HepG2 (cell line): ENCODE measurements at regions not wholly inside any gene's neighbourhood (a gene's known extent, or its start where the extent isn't known, plus 50 kb on each side); places are given as distances from the start of the nearest gene placed in this dataset.

Experiments
- ATAC-seq: fragments of 200-7000 bp; cut with Tn5 transposase; 3 replicates; pipeline ENCODE4 v1.9.1; 2020; ENCODE audit warnings: mild to moderate bottlenecking, moderate library complexity
- BruUV-seq: library from RNA; stranded (reverse); fragments of 400-500 nt; replicated peaks from 2 replicates; lab custom pipeline; 2021; lab: Mats Ljungman, UMichigan
- CTCF ChIA-PET: fragments of 300-600 bp; formaldehyde crosslinking; extraction: SDS; loops from one replicate; lab custom pipeline; 2021; ENCODE audit warnings: low total read pairs, inconsistent platforms, low intra/inter-chr PET ratio; lab: Yijun Ruan, JAX
- POLR2A ChIA-PET: fragments of 350-600 bp; sonication (Branson Sonifier 250); formaldehyde crosslinking; loops from one replicate; lab custom pipeline; 2020; ENCODE audit warnings: antibody characterized with exemption, inconsistent platforms; lab: Yijun Ruan, JAX
- DNase-seq: peaks from one replicate; pipeline ENCODE4 v3.0.0-alpha.2; 2015; ENCODE audit warnings: low spot score
- FAIRE-seq: peaks from 3 replicates; lab custom pipeline; 2011; peaks lifted over from hg19 to GRCh38; lab: Jason Lieb, UNC
- H2AFZ ChIP-seq: one replicate; pipeline ENCODE4 v1.6.1; 2011; ENCODE audit warnings: low read length, inconsistent platforms
- H3K27ac ChIP-seq: fragments of 300-600 bp; 3 replicates; pipeline ENCODE4 v1.8.0; 2011; ENCODE audit warnings: mixed run types, mild to moderate bottlenecking, mixed read lengths, low read length, inconsistent platforms; ENCODE audit not compliant: insufficient read depth; ENCODE audit errors: extremely low read length
- H3K27me3 ChIP-seq, 2 experiments: fragments of 200-600 bp in 1 of 2; 2 replicates in 1 of 2; 3 replicates in 1 of 2; pipeline versions ENCODE4 v1.6.0 to v1.8.0; 2011; ENCODE audit warnings: low read length in 2 of 2, mild to moderate bottlenecking in 2 of 2, moderate library complexity in 2 of 2, inconsistent platforms in 1 of 2; ENCODE audit not compliant: insufficient read depth in 2 of 2, control insufficient read depth in 1 of 2
- H3K36me3 ChIP-seq, 2 experiments: fragments of 200-600 bp in 1 of 2; replicated peaks in 1 of 2; 2 replicates in 1 of 2; 3 replicates in 1 of 2; pipeline versions ENCODE4 v1.5.1 to v1.8.0; 2011; ENCODE audit warnings: low read length in 2 of 2, inconsistent platforms in 1 of 2; ENCODE audit not compliant: insufficient read depth in 2 of 2, control insufficient read depth in 1 of 2
- H3K4me1 ChIP-seq: 2 replicates; pipeline ENCODE4 v1.5.1; 2012; ENCODE audit warnings: low read length, inconsistent platforms; ENCODE audit not compliant: insufficient read depth
- H3K4me2 ChIP-seq: 2 replicates; pipeline ENCODE4 v1.6.0; 2011; ENCODE audit warnings: low read depth, low read length, inconsistent platforms
- H3K4me3 ChIP-seq, 3 experiments: fragments of 200-600 bp in 1 of 3; sonication (generic), shearing (Covaris generic) in 1 of 3; replicated peaks in 1 of 3; 2 replicates each; pipeline ENCODE4 v1.5.1; 2011 to 2016; ENCODE audit warnings: low read length in 3 of 3, inconsistent platforms in 2 of 3, low read depth in 2 of 3, mild to moderate bottlenecking in 2 of 3, control low read depth in 1 of 3, mixed read lengths in 1 of 3; ENCODE audit not compliant: insufficient read depth in 1 of 3
- H3K79me2 ChIP-seq: one replicate; pipeline ENCODE4 v1.6.1; 2011; ENCODE audit warnings: low read length, inconsistent platforms; ENCODE audit not compliant: insufficient read depth
- H3K9ac ChIP-seq: 2 replicates; pipeline ENCODE4 v1.6.0; 2011; ENCODE audit warnings: mild to moderate bottlenecking, low read depth, low read length, inconsistent platforms; ENCODE audit not compliant: insufficient read depth
- H3K9me3 ChIP-seq: 2 replicates; pipeline ENCODE4 v1.5.1; 2012; ENCODE audit warnings: mild to moderate bottlenecking, low read length
- H4K20me1 ChIP-seq: 2 replicates; pipeline ENCODE4 v1.6.0; 2011; ENCODE audit warnings: inconsistent platforms, mild to moderate bottlenecking, low read length, moderate library complexity; ENCODE audit not compliant: insufficient read depth
- ATF7 ChIP-seq, 2 experiments: fragments of 450-650 bp in 1 of 2; sonication (generic) in 1 of 2; formaldehyde crosslinking in 1 of 2; IDR thresholded peaks; 2 replicates each; pipeline versions ENCODE4 v1.4.0 to v1.6.1; 2016 to 2020; ENCODE audit warnings: antibody characterized with exemption in 1 of 2, mild to moderate bottlenecking in 1 of 2, missing genetic modification reagents in 1 of 2
- CREB1 ChIP-seq, 2 experiments: fragments of 450-650 bp in 1 of 2; IDR thresholded peaks; 2 replicates each; pipeline ENCODE4 v1.6.1; 2016 to 2017; ENCODE audit warnings: control low read depth in 1 of 2, mild to moderate bottlenecking in 1 of 2, missing compliant biosample characterization in 1 of 2, missing genetic modification characterization in 1 of 2
- FOXK1 ChIP-seq: sonication (generic); formaldehyde crosslinking; IDR thresholded peaks from 2 replicates; pipeline ENCODE4 v1.4.0; 2020; ENCODE audit warnings: low read depth, missing genetic modification reagents, borderline replicate concordance
- WGBS: methylation state at CpG from one replicate; pipeline ENCODE4 v1.1.6; 2017; ENCODE audit warnings: low lambda C conversion rate; 5-methylcytosine and 5-hydroxymethylcytosine counted together
- in situ Hi-C: cut with HindIII; loops from 2 replicates; pipeline ENCODE4 v1.10.0; 2017; ENCODE audit warnings: low pct_unique_long_range_greater_than_20kb; ENCODE audit not compliant: extremely low pct_ligation_motif_present
- intact Hi-C: fragments of 100-400 bp; cut with micrococcal nuclease; formaldehyde crosslinking; loops from one replicate; pipeline ENCODE4 v1.10.0; 2022; ENCODE audit not compliant: unreplicated experiment
- TF ChIP-seq, protein P1 (sequence below): IDR thresholded peaks from 2 replicates; pipeline ENCODE4 v1.6.1; 2016; ENCODE audit warnings: missing biosample characterization, missing genetic modification reagents, low read depth
- TF ChIP-seq, protein P2 (sequence below): sonication (generic); formaldehyde crosslinking; IDR thresholded peaks from 2 replicates; pipeline ENCODE4 v1.9.0; 2021; ENCODE audit warnings: missing genetic modification reagents, borderline replicate concordance

DNA sequence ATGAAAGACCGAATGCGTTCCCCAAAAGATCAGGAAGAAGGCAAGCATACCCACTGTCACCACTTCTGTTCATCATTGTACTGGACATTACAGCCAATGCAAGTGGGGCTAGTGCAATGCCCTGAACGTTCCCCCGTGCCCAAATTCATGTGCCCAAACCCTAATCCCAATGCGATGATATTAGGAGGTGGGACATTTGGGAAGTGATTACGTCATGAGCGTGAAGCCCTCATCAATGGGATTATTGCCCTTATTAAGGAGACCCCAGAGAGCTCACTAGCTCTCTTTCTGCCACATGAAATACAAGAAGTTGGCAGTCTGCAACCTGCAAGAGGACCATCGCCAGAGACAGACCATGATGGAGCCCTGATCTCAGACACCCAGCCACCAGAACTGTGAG, 511.4 kb upstream of the TPK1 start:
- WGBS = 19% methylated on average over 5 of the region's 8 CpGs
- no TSS peak for BruUV-seq
- Histone ChIP-seq H3K79me2 (no peaks in the 10 kb centered on the region), H3K36me3 (no peaks in the 10 kb centered on the region), H3K4me1 (no peaks in the 10 kb centered on the region), H3K4me3 (no peak overlapping the region), H3K4me2 (no peak overlapping the region), H3K9me3 (peaks cover 70% of the 10 kb centered on the region), H3K27ac (no peak overlapping the region), H2AFZ (no peak overlapping the region), H4K20me1 (no peaks in the 10 kb centered on the region), H3K9ac (no peak overlapping the region), H3K27me3 (no peaks in the 10 kb centered on the region)
- no peak for FAIRE-seq
- no peak for DNase-seq
- intact Hi-C loops (no loop called here), in situ Hi-C loops (no loop called here)
- TF ChIP-seq, protein P1, sequence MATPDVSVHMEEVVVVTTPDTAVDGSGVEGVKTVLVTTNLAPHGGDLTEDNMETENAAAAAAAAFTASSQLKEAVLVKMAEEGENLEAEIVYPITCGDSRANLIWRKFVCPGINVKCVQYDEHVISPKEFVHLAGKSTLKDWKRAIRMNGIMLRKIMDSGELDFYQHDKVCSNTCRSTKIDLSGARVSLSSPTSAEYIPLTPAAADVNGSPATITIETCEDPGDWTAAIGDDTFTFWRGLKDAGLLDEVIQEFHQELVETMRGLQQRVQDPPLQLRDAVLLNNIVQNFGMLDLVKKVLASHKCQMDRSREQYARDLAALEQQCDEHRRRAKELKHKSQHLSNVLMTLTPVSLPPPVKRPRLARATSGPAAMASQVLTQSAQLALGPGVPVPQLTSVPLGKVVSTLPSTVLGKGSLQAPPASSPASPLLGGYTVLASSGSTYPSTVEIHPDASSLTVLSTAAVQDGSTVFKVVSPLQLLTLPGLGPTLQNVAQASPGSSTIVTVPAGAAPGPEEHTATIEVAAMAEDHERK (CRISPR knock-in tag) = no peak
- TF ChIP-seq CREB1 (IDR thresholded peaks at IDR 0.05) = peak; percentile 75
- no peak for TF ChIP-seq CREB1 (CRISPR knock-in tag; IDR thresholded peaks at IDR 0.05)
- TF ChIP-seq ATF7 (IDR thresholded peaks at IDR 0.05) = peak; percentile 87
- TF ChIP-seq ATF7 (CRISPR knock-in tag; IDR thresholded peaks at IDR 0.05) = no peak
- ChIA-PET POLR2A (no interaction called here), CTCF (no interaction called here)
- ATAC-seq = no peak

DNA sequence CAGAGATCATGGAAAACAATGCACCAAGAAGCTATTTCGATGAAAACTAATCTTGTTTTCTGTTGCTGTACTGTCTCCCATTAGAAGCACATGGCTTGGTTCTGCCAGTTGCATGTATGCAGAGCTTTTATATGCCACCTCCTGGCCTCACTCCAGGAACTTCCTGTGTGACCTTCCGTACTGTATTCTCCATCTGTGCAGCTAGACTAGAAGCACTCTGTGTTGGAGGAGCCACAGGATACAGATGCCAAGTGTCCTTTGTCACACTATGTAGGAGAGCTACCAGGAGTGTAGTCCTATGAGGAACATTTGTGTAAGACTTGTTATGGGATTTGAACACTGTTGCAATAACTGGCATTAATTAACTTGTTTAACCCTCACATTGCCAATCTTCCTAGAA, 503.5 kb upstream of the TPK1 start:
- H3K36me3 ChIP-seq = no peaks in the 10 kb centered on the region
- no TSS peak for BruUV-seq
- no peak for FAIRE-seq
- no peak for ATAC-seq
- H2AFZ ChIP-seq = no peak overlapping the region
- H3K27me3 ChIP-seq = no peaks in the 10 kb centered on the region
- in situ Hi-C loops (no loop called here), intact Hi-C loops (no loop called here)
- no peaks in the 10 kb centered on the region for H3K79me2 ChIP-seq
- 0% methylated on average over 2 of the region's 2 CpGs for WGBS
- H3K4me1 ChIP-seq = no peaks in the 10 kb centered on the region
- ChIA-PET POLR2A (no interaction called here), CTCF (no interaction called here)
- H3K4me2 ChIP-seq = no peak overlapping the region
- H3K9me3 ChIP-seq = peaks cover 62% of the 10 kb centered on the region
- TF ChIP-seq, protein P2, sequence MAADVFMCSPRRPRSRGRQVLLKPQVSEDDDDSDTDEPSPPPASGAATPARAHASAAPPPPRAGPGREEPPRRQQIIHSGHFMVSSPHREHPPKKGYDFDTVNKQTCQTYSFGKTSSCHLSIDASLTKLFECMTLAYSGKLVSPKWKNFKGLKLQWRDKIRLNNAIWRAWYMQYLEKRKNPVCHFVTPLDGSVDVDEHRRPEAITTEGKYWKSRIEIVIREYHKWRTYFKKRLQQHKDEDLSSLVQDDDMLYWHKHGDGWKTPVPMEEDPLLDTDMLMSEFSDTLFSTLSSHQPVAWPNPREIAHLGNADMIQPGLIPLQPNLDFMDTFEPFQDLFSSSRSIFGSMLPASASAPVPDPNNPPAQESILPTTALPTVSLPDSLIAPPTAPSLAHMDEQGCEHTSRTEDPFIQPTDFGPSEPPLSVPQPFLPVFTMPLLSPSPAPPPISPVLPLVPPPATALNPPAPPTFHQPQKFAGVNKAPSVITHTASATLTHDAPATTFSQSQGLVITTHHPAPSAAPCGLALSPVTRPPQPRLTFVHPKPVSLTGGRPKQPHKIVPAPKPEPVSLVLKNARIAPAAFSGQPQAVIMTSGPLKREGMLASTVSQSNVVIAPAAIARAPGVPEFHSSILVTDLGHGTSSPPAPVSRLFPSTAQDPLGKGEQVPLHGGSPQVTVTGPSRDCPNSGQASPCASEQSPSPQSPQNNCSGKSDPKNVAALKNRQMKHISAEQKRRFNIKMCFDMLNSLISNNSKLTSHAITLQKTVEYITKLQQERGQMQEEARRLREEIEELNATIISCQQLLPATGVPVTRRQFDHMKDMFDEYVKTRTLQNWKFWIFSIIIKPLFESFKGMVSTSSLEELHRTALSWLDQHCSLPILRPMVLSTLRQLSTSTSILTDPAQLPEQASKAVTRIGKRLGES (CRISPR knock-in tag) = no peak
- no peak for TF ChIP-seq FOXK1
- no peak overlapping the region for H3K27ac ChIP-seq
- no peak overlapping the region for H3K4me3 ChIP-seq
- DNase-seq = no peak
- no peaks in the 10 kb centered on the region for H4K20me1 ChIP-seq
- H3K9ac ChIP-seq = no peak overlapping the region
